ENCODE measurements at regions not wholly inside any gene's neighbourhood (a gene's known extent, or its start where the extent isn't known, plus 50 kb on each side); places are given as distances from the start of the nearest gene placed in this dataset.

DNA sequence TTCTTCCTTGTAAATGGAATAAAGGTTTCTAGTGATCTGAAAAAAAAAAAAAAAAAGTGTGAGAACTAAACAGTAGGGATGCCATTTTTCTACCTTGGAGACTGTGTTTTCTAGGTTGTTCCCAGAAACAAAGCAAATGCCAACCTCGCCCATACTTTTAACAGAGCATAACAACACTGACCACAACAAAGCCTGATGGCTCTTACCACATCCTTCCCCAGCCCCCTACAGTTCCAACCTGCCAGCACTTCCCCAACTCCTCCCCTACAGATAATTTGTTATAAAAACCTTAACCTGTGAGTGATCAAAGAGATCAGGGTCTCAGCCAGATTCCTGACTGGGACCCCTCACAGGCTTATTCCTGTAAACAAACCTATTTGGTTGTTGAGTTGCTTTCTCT, 940.0 kb downstream of the SH3BGRL start:
- no peaks in the 10 kb centered on the region for H3K27me3 Mint-ChIP-seq (ENCODE audit: low read depth)
- no peaks in the 10 kb centered on the region for H3K79me1 ChIP-seq (ENCODE audit: insufficient read depth, low read depth, low read length, poor library complexity, severe bottlenecking)
- H3K27ac ChIP-seq (ENCODE audit: insufficient read length, low read depth, low read length): no peak overlapping the region
- H4K8ac ChIP-seq (replicated peaks; ENCODE audit: insufficient read length, low read depth, low read length): no peak overlapping the region
- H4K5ac ChIP-seq (ENCODE audit: insufficient read length, low read depth, low read length): no peak overlapping the region
- H4K20me1 ChIP-seq (ENCODE audit: control insufficient read depth, insufficient read depth, insufficient read length): no peaks in the 10 kb centered on the region
- H3K4ac ChIP-seq (ENCODE audit: low read depth, low read length): no peak overlapping the region
- no peaks in the 10 kb centered on the region for H3K23me2 ChIP-seq (ENCODE audit: insufficient read length, low read depth, low read length, poor library complexity, severe bottlenecking)
- H3K4me1 ChIP-seq (ENCODE audit: insufficient read depth, low read length): no peaks in the 10 kb centered on the region
- no peak overlapping the region for H3K18ac ChIP-seq (ENCODE audit: insufficient read length, low read depth, low read length)
- peaks cover 46% of the 10 kb centered on the region for H3K9me3 ChIP-seq (ENCODE audit: control insufficient read depth, low read depth, low read length)
- no peak for DNase-seq
- no peak overlapping the region for H3K27ac Mint-ChIP-seq
- no peak overlapping the region for H2BK15ac ChIP-seq (ENCODE audit: low read depth, low read length)
- H3K56ac ChIP-seq (ENCODE audit: insufficient read length, low read depth, low read length): no peak overlapping the region
- no peaks in the 10 kb centered on the region for H3K79me2 ChIP-seq (ENCODE audit: insufficient read depth, low read length)
- no peak overlapping the region for H3K4me2 ChIP-seq (ENCODE audit: insufficient read depth, insufficient read length, low read length)
- H2BK12ac ChIP-seq (ENCODE audit: insufficient read length, low read depth, low read length): no peak overlapping the region
- no peaks in the 10 kb centered on the region for H3K4me1 Mint-ChIP-seq
- WGBS (ENCODE audit: extremely low coverage, insufficient read length, low lambda C conversion rate): no CpG with 5 or more reads among the region's 1 CpG
- H2BK20ac ChIP-seq (ENCODE audit: low read depth, low read length, poor library complexity, severe bottlenecking): no peak overlapping the region
- TF ChIP-seq, protein P1, sequence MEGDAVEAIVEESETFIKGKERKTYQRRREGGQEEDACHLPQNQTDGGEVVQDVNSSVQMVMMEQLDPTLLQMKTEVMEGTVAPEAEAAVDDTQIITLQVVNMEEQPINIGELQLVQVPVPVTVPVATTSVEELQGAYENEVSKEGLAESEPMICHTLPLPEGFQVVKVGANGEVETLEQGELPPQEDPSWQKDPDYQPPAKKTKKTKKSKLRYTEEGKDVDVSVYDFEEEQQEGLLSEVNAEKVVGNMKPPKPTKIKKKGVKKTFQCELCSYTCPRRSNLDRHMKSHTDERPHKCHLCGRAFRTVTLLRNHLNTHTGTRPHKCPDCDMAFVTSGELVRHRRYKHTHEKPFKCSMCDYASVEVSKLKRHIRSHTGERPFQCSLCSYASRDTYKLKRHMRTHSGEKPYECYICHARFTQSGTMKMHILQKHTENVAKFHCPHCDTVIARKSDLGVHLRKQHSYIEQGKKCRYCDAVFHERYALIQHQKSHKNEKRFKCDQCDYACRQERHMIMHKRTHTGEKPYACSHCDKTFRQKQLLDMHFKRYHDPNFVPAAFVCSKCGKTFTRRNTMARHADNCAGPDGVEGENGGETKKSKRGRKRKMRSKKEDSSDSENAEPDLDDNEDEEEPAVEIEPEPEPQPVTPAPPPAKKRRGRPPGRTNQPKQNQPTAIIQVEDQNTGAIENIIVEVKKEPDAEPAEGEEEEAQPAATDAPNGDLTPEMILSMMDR (conservative IDR thresholded peaks at IDR 0.05): no peak
- no peaks in the 10 kb centered on the region for H3K27me3 ChIP-seq (ENCODE audit: insufficient read depth, low read length)
- no peak overlapping the region for H2AFZ ChIP-seq (ENCODE audit: low read length)
- no peak overlapping the region for H2BK120ac ChIP-seq (ENCODE audit: low read depth, low read length, poor library complexity, severe bottlenecking)
- no peak overlapping the region for H2BK5ac ChIP-seq (ENCODE audit: insufficient read length, low read length)
- no peak overlapping the region for H3K9ac ChIP-seq (ENCODE audit: extremely low read depth, insufficient read length, low read length)
- H3K4me3 Mint-ChIP-seq: no peak overlapping the region
- H3K36me3 Mint-ChIP-seq (ENCODE audit: insufficient read depth in 1 of 3, low read depth in 3 of 3): peaks cover 11 to 26% (median 16%) of the 10 kb centered on the region in 3 experiments
- H4K91ac ChIP-seq (ENCODE audit: insufficient read length, low read depth, low read length): no peak overlapping the region
- peaks cover 72 to 88% of the 10 kb centered on the region in 2 experiments for H3K9me3 Mint-ChIP-seq
- no peak overlapping the region for H3K14ac ChIP-seq (ENCODE audit: insufficient read depth, low read length)
- no peak overlapping the region for H2AK5ac ChIP-seq (ENCODE audit: insufficient read length, low read length)
- no peak overlapping the region for H3K23ac ChIP-seq (ENCODE audit: insufficient read length, low read depth, low read length)
- H3T11ph ChIP-seq (ENCODE audit: low read length): no peak overlapping the region

All from H9 (cell line).